Activated T-cell treated with anti-CD3 and anti-CD28 coated beads for 4 hours (primary cell): ENCODE measurements at regions not wholly inside any gene's neighbourhood (a gene's known extent, or its start where the extent isn't known, plus 50 kb on each side); places are given as distances from the start of the nearest gene placed in this dataset.
"Not testable (repeated sequence)": the region's sequence is repeated elsewhere in the genome, so short reads cannot be mapped to it uniquely, and the experiment has no call there.

Experiments
- DNase-seq: peaks from one replicate; pipeline ENCODE4 v3.0.0-alpha.2; 2020

DNA sequence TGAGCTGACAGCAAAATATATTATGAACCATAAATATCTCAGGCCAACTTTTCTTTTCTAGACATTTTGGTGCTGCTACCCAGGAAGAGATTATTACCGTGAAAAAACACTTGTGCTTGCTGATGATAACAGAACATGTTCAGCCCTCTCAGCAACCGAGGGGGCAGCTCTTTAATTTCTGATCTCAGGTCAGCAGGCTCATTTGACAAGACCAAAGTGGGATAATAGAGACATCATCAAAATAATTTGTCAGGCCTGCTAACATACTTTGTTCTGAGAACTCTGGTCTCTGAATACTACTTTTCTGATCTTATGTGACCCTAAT lies 645.9 kb upstream of the KCNMB2 start:
- no peak for DNase-seq

DNA sequence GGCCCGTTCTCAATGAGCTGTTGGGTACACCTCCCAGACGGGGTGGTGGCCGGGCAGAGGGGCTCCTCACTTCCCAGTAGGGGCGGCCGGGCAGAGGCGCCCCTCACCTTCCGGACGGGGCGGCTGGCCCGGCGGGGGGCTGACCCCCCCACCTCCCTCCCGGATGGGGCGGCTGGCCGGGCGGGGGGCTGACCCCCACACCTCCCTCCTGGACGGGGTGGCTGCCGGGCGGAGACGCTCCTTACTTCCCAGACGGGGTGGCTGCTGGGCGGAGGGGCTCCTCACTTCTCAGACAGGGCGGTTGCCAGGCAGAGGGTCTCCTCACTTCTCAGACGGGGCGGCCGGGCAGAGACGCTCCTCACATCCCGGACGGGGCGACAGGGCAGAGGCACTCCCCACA lies 644.7 kb upstream of the KCNMB2 start:
- DNase-seq, result not testable (repeated sequence)

DNA sequence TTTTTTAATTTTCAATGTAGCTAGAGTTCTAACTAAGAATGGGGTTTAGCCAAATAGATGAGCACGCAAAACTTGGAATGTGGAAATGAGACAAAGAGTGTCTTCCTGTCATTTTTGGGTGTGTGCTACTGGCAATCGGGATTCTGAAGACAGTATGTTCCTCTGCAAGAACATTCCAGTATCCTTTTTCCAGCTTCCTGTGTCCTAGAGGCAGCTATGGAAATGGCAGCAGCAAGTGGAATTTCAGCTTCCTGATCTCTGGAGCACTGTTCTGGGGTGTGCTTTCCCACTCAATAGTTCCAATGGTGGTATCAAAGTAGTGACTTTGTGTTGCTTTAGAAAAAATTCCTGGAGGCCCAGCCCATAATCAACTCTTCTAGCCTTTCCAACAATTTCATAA lies 642.9 kb upstream of the KCNMB2 start:
- DNase-seq, result no peak

DNA sequence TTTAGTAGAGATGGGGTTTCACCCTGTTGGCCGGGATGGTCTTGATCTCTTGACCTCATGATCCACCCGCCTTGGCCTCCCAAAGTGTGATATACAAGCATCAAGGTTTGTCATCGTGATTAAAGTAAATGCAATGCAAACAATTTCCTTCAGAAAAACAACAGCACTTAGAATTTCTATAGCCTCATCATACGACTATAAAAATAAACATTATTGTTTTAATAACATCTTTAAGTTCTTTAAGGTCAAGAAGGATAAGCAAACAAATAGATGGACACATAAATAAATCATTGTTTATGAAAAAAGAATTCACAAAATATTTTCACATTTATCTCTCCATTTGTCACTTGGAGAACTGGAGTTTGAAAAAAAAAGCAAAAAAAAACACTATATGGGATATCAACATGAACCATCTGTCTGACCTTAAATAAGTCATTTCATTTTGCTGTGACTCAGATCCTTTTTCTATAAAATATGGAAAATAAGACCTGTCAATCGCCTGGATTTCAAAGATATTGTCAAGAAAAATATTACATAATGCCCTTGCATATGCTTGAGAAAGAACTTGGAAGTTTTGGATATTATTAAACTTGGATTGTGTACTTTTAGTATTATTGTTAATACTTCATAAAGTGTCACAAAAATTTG lies 642.0 kb upstream of the KCNMB2 start:
- no peak for DNase-seq

DNA sequence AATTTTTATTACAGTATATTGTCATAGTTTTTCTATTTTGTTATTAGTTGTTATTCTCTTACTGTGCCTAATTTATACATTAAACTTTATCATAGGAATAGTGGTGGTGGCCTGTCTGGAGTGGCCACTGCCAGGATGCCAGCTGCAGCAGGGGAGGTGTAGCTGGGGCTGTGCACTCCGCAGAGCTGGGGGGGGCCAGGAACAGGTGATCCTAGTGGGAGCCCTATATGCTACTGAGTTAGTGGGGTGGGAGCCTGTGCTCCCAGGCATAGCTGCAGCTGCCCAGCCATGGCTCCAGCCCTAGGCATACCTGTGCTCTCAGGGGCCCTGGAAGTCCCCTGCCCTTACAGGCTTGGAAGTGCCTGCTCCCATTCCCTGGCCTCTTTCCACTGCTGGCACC lies 638.1 kb upstream of the KCNMB2 start:
- no peak for DNase-seq

DNA sequence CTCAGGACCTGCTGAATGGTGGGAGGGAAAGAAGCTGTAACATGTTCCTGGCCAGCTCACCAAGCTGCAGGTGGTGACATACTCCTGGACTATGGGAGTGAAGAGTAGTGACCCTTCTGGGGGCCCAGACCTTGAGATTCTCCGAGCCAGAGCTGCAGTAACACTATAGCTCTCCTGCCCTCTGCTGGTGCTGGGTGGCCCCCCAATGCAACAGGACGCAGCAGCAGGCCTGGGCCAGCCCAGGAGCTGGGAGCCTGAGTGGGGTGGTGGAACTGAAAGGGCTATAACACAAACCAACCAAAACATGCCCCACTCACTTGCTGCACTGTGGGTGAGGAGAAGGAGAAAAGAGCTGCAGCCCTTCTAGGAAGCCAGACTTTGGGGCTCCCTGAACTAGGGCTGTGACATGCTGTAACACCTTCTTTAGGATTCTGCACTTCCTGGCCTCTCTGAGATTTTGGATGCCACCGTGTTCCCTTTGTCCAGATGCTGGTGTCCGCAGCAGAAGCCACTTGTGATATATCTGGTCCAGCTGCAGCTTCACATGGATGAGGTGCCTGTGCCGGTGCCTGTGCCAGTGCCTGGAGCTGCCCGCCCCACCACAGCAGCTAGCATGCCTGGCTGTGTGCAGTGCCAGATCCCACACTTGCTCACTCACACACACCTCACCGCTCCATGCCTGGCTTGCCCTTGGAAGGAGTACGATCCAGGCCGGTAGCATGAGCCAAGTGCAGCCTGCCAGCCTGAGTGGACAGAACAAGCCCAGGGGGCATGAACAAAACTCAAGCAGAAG lies 636.8 kb upstream of the KCNMB2 start:
- DNase-seq, result no peak

DNA sequence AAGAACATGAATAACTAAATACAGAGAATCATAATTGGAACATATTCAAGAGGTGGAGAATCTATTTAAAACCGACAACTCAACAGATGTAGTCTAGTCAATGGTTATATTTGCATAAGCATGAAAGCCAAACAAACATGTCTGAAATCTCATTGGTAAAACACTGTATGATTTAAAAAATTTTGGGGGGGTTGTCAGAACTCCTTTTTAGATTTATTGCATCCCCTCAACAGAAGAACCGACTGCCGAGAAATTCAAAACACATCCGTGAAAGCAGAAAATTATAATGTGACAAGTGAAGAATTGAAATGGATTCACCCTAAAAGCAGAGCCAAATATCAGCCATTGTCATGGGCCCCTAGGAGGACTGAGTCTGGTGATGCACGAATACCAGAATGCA lies 633.4 kb upstream of the KCNMB2 start:
- no peak for DNase-seq

DNA sequence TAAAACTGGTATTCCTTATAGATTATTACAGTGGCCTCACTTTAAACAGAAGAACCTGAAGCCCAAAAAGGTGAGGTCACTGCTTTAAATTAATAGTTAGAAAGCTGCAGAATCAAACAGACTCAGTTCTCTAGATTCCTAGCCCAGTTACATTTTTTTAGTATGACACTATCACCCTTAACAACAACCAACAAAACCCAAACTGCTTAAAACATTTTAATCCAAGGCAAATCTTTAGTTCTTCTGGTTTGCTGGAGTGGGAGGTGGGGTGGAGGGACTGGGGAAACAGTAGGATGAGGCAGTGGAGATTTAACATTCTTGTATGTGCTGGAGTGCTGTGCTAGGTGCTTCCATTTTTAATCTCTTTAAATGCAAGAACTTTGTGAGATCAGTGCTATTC lies 631.6 kb upstream of the KCNMB2 start:
- DNase-seq, result no peak

DNA sequence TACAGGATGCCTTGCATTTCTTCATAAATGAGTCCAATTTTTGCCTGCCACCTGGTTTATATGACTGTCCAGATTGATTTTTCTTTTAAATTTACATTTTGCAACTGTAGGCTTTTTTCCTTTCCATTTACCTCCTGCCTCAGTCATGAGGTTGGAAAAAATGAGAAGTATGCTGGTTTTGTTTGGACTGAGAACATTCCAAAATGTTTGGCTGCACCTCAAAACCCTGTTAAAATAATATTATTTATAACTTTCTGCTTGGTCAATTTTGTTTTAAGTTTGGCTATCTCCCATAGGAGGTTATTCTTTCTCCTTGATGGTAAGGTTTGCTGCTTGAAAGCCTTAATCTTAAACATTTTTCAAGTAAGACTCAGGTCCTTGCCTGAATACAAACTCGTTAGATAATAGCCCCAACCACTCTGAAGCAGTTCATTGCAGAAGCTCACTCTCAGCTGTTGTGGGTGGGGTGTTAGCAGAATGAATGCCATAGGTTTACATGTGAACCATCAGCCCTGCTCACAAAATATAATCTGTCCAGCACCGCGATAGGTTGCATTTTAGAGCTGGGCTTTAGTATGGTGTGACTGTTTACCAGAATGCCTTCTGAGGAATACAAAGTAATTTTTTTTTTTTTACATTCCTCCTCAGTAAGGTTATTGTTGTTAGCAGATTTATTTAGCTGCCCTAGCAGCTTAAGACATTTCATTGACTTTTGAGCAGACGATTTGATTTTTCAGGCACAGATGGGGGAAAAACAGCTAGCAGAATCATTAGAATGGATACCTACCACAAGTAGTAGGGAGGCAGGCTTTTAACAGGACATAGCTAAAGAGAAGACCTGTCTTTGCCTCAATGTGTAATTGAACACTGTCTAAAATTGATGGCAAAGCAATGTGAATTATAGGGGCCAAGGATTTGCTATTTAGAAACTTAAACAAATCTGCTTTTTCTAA lies 630.8 kb upstream of the KCNMB2 start:
- no peak for DNase-seq

DNA sequence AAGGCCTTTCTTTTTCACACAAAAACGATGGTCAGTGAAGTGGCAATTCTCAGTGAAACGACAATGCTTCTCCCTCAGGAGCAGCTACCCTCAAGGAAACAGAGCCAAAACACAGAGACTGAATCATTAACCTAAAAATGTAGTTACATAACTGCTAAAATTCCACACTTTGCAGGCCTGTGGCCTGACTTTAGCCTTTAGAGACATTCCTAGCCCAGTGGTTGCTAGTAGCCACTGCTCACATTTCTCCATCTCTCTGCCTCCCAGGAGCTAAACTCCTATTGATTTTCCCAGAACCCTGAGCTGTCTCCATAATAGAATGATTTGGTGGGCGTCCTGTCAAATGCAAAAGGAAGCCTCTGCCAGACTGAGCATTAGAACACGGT lies 630.1 kb upstream of the KCNMB2 start:
- no peak for DNase-seq

DNA sequence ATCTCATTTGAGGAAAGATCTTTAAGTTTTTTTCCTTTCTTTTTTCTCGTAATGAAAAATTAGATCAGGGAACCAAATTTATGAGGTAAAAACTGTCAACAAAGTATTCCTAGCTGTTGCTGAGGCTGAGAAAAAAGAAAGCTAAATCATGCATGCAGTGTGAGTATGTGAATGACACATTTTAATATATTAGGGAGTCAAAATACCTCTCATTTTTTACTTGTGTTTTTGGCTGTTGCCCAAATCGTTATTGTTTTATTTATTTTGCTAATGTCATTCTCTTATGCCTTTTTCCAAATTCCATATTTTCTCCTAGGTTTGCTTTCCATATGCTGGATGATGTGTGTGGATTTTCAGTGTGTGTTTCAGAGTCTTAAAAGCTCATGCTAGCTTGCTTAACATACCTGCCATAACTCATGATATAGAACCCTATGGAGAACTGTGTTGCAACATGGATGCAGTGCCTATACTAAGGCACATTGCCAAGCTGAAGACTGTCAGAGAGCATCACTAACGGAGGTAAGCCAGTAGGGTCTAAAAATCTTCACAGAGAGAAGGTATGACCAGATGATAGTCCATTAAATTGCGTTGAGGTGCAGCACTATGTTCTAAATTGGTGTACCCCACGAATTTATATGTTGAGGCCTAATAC lies 629.5 kb upstream of the KCNMB2 start:
- no peak for DNase-seq

DNA sequence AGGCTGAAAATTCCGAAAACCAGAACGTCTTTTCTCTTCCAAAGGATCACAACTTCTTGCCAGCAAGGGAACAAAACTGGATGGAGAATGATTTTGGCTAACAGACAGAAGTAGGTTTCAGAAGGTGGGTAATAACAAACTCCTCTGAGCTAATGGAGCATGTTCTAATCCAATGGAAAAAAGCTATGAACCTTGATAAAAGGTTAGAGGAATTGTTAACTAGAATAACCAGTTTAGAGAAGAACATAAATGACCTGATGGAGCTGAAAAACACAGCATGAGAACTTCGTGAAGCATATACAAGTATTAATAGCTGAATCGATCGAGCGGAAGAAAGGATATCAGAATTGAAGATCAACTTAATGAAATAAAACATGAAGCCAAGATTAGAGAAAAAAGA lies 626.7 kb upstream of the KCNMB2 start:
- not testable (repeated sequence) for DNase-seq

DNA sequence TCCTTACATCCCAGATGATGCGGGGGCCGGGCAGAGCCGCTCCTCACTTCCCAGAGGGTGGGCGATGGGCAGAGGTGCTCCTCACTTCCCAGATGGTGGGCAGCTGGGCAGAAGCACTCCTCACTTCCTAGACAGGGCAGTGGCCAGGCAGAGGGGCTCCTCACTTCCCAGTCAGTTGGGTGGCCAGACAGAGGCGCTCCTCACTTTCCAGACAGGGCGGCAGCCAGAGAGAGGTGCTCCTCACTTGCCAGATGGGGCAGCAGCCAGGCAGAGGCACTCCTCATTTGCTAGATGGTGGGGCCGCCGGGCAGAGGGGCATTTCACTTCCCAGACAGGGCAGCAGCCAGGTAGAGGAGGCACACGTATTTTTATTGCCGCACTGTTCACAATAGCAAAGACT lies 622.0 kb upstream of the KCNMB2 start:
- no peak for DNase-seq

DNA sequence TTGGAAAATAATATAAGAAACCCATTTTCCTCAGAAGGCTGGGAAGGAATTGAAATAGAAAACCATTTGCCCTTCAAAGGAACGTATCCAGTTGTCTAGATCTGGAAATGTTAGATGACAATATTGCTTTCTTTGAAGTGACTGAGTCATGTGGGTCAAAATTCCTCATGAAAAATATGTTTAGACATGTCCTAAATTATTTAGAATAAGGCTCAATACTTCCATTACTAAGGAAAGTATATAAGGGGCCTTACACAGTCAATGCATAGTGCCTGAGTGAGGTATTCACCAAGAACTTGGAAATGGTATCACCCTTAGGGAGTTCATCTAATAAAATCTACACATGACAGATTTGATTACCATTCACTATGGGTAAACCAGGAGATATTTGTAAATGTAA lies 619.8 kb upstream of the KCNMB2 start:
- no peak for DNase-seq

DNA sequence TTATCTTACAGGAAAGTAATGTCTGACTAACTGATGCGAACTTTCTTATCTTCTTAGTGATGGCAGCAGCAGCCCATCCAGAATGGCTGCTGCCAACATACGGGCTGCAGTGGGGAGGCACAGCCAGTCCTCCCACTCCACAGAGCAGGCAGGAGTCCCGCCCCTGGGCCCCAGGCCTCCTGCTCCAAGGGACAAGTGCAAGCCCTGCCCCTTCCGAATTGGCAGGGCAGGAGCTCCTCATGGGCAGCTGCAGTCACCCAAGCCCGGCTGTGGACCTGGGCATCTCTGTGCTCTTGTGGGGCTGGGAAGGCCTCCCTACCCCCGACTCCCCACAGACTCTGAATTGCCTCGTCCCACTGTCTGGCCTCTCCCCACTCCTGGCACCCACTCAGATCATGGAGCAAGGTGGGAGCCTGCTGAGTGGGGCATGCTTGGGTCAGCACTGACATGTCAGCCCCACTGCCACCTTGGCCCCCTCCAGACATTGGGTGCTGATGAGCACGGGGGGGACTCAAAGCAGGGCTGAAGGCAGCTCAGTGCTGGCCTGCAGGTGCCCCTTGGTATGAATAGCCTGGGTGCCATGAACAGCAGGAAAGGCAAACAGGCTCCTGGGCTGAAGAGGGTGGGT lies 618.9 kb upstream of the KCNMB2 start:
- DNase-seq, result no peak

DNA sequence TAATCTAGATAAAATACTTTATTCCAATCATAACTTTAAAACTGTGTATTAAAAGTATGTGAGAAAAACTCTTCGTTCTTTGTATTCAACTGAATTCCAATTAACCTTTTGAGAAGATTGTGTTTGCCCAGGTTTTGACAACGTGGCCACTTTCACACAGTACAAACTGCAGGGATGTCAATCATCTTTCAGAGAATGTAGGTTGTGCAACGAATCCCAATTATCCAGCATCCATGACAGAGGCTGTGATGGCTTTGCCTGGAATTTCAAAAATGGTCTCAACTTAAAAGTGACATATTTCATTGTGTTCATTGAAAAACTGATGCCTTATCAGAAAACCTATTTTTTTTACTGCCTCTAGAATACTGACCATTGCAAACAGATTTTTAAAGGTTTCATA lies 615.1 kb upstream of the KCNMB2 start:
- DNase-seq, result no peak

DNA sequence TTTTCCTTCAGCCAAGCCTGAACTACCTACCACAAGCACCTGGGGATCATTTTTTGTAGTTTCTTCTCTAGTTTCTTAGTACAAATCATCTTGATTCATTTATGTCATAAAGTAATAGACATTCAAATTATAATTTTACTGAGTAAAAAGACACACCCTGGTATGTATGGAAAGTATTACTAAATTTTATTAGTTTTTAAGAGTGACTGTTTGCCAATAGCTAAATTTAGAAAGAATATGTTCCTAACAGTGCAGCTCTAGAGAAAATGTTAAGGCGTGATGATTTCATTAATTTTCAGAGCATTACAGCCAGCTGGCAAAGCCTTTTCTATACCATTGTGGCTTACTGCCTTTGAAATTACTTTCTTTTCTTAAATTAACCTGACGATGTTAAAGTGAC lies 612.0 kb upstream of the KCNMB2 start:
- no peak for DNase-seq

DNA sequence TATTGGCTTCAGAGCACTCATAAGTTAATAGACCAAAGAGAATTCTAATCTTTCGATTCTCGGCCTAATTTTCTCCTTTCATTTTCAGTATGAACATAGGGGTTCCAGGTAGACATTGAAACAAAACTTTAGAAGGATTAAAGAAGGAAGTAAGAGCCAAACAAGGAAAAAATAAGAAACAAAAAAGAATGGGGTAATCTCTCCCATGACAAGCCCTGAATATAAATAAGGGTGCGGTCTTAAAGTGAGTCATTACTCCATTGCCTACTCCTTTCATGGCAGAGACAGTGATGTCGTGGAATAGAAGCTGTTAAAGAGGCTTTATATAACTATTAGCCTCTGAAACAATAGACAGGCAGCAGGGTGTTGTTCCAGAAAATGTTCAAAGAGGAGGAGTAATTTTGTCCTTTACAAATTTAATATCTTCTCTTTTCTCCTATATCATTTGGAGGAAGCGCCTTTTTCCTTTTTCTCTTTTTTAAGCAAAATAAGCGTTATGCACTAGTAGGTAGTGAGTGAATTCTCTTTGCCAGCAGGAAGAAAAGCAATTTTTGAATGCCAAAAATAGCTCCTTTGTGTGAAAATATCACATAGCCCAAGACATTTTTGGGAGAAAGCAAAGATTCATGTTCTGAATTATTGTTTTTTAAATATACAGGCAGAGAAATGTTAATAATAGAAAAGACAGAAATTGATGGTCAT lies 607.9 kb upstream of the KCNMB2 start:
- no peak for DNase-seq

DNA sequence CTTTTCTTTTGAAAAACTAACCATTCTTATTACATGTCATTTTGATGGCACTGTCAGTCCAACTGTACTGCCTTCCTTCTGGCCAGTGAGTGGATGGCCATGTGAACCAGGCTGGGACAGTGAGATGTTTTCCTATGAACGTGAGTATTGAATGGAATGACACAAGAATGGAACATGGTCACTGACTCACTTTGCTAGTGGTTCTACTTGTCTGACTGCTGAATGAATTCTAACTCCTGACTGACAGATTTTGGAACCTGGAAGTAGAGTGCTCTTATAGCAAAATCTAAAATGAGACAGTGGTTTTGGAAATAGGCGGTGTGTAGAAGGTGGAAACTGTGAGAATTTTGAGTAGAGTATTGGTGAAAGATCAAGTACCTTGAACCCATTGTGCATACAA lies 606.9 kb upstream of the KCNMB2 start:
- no peak for DNase-seq

DNA sequence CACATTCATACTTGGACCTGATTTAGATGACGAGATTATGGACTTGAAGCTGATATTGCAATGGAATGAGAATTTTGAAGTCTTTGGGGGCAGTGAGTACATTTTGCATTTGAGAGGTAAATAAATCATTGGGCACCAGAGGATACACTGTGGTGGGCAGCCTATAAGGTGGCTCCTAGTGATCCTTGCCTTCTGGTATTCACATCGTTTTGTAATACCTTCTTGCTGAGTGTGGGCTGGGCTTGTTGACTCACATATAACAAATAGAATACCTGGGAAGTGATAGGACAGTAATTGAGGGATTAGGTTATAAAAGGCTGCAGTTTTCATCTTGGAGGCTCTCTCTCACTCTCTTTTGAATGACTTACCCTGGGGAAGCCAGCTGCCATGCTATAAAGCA lies 605.5 kb upstream of the KCNMB2 start:
- no peak for DNase-seq

DNA sequence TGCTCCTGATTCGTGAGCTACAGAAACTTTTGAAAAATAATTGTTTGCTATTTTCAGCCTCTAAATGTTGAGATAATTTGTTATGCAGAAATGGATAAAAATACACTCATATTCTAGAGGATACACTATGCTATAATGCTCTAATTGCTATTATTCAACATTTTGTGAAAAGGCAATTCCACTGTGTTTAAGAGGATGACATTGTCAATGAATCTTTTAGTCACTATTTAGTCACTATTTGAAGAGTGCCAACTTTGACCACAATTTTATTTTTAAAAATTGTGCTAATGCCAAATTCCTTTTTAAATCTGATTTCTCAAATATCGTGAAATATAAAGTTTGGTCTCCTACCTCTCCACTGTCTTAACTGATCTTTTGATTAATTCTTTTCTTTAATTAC lies 604.9 kb upstream of the KCNMB2 start:
- DNase-seq, result no peak

DNA sequence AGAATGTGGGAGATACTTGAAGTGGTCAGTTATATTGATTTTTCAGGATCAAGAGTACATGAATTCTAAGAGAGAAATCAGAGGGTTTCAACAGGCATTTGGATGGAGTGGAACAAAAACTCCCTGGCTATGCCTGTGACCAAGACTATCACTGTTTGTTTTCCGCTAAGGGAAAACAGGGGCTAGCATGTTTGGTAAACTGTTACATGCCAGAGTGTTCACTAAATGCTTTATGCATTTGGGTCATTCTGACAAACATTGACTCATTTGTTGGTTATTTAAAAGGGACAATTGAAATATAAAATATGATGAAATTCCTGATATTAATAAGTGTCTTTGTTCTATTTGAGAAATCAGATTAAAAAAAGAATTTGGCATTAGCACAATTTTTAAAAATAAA lies 603.9 kb upstream of the KCNMB2 start:
- no peak for DNase-seq
